Mesothelial cell of epicardium (in vitro differentiated cells): ENCODE measurements at regions not wholly inside any gene's neighbourhood (a gene's known extent, or its start where the extent isn't known, plus 50 kb on each side); places are given as distances from the start of the nearest gene placed in this dataset.
A peak's percentile ranks its signal among the peaks of the same experiment; 100 is the strongest.
"Not testable (repeated sequence)": the region's sequence is repeated elsewhere in the genome, so short reads cannot be mapped to it uniquely, and the experiment has no call there.

Source experiments
- DNase-seq, 2 experiments: peaks; one replicate each; pipeline ENCODE4 v3.0.0; 2021; ENCODE audit warnings: low spot score in 2 of 2; ENCODE audit not compliant: unreplicated experiment in 2 of 2
- H3K27ac Mint-ChIP-seq: 2 replicates; pipeline ENCODE4 v1.8.0; 2021; ENCODE audit warnings: mixed read lengths
- H3K27me3 Mint-ChIP-seq: 2 replicates; pipeline ENCODE4 v1.8.0; 2021; ENCODE audit warnings: low read depth, mixed read lengths
- H3K36me3 Mint-ChIP-seq: 2 replicates; pipeline ENCODE4 v1.8.0; 2021; ENCODE audit warnings: mixed read lengths
- H3K4me1 Mint-ChIP-seq: 2 replicates; pipeline ENCODE4 v1.8.0; 2021; ENCODE audit warnings: mixed read lengths
- H3K4me3 Mint-ChIP-seq: 2 replicates; pipeline ENCODE4 v1.8.0; 2021; ENCODE audit warnings: mild to moderate bottlenecking, moderate library complexity, mixed read lengths
- H3K9me3 Mint-ChIP-seq: 2 replicates; pipeline ENCODE4 v1.8.0; 2021; ENCODE audit warnings: mixed read lengths
- CTCF ChIP-seq: fragments of 200-600 bp; sonication (generic); IDR thresholded peaks from one replicate; pipeline ENCODE4 v1.5.0; 2021; ENCODE audit warnings: antibody characterized with exemption; ENCODE audit not compliant: unreplicated experiment

GRCh38 chr17:30706461-30707335 lies 117.8 kb downstream of the CRLF3 start:
- Mint-ChIP-seq H3K4me1 (peaks cover 28% of the 10 kb centered on the region), H3K27ac (peak overlapping the region; percentile 98), H3K4me3 (peak overlapping the region; percentile 87)
- not testable (repeated sequence) for H3K27me3 Mint-ChIP-seq, H3K9me3 Mint-ChIP-seq, DNase-seq, H3K36me3 Mint-ChIP-seq

GRCh38 chr17:30706004-30706403 lies 118.5 kb downstream of the CRLF3 start:
- H3K27me3 Mint-ChIP-seq, H3K36me3 Mint-ChIP-seq, H3K9me3 Mint-ChIP-seq, DNase-seq: not testable (repeated sequence)
- Mint-ChIP-seq H3K4me3 (peak overlapping the region; percentile 20), H3K4me1 (peaks cover 26% of the 10 kb centered on the region), H3K27ac (peak overlapping the region; percentile 56)

GRCh38 chr17:30701498-30701989 lies 122.9 kb downstream of the CRLF3 start:
- H3K4me3 Mint-ChIP-seq, result no peak overlapping the region
- peaks cover 22% of the 10 kb centered on the region for H3K4me1 Mint-ChIP-seq
- no peaks in the 10 kb centered on the region for H3K36me3 Mint-ChIP-seq
- peak overlapping the region; percentile 91 for H3K27ac Mint-ChIP-seq
- no peak for DNase-seq
- no peaks in the 10 kb centered on the region for H3K27me3 Mint-ChIP-seq
- no peaks in the 10 kb centered on the region for H3K9me3 Mint-ChIP-seq
- TF ChIP-seq CTCF, result no peak

- Mint-ChIP-seq H3K27ac (peak overlapping the region; percentile 91), H3K4me1 (peaks cover 20% of the 10 kb centered on the region)
- H3K9me3 Mint-ChIP-seq, DNase-seq, H3K4me3 Mint-ChIP-seq, H3K27me3 Mint-ChIP-seq, H3K36me3 Mint-ChIP-seq: not testable (repeated sequence)
Observed at GRCh38 chr17:30700833-30701232, 123.7 kb downstream of the CRLF3 start.

- TF ChIP-seq CTCF, result peak; percentile 94
- Mint-ChIP-seq H3K4me3 (peak overlapping the region; percentile 48), H3K4me1 (peaks cover 28% of the 10 kb centered on the region), H3K27ac (peak overlapping the region; percentile 61)
- not testable (repeated sequence) for H3K9me3 Mint-ChIP-seq, H3K36me3 Mint-ChIP-seq, H3K27me3 Mint-ChIP-seq
- peak; percentile 61 to 93 for DNase-seq
Observed at GRCh38 chr17:30697619-30698460, 126.7 kb downstream of the CRLF3 start.

GRCh38 chr17:30696234-30696633 lies 128.3 kb downstream of the CRLF3 start:
- H3K36me3 Mint-ChIP-seq, result no peaks in the 10 kb centered on the region
- no peaks in the 10 kb centered on the region for H3K9me3 Mint-ChIP-seq
- H3K27ac Mint-ChIP-seq, result peak overlapping the region; percentile 9
- H3K4me1 Mint-ChIP-seq, result peaks cover 26% of the 10 kb centered on the region
- DNase-seq, result no peak
- peaks cover 3% of the 10 kb centered on the region for H3K27me3 Mint-ChIP-seq
- H3K4me3 Mint-ChIP-seq, result no peak overlapping the region
- no peak for TF ChIP-seq CTCF

- H3K27ac Mint-ChIP-seq, result peak overlapping the region; percentile 80
- peaks cover 20% of the 10 kb centered on the region for H3K4me1 Mint-ChIP-seq
- not testable (repeated sequence) for H3K36me3 Mint-ChIP-seq, DNase-seq, H3K9me3 Mint-ChIP-seq, H3K27me3 Mint-ChIP-seq, H3K4me3 Mint-ChIP-seq
Observed at GRCh38 chr17:30695265-30695811, 129.2 kb downstream of the CRLF3 start.
